NCI-H146 (cell line): ENCODE measurements at regions not wholly inside any gene's neighbourhood (a gene's known extent, or its start where the extent isn't known, plus 50 kb on each side); places are given as distances from the start of the nearest gene placed in this dataset.
"Not testable (repeated sequence)": the region's sequence is repeated elsewhere in the genome, so short reads cannot be mapped to it uniquely, and the experiment has no call there.

Experiments used
- DNase-seq: peaks from one replicate; lab custom pipeline; 2025; lab: John Stamatoyannopoulos, UW

GRCh38 chr20:22529150-22530019 is 55.0 kb downstream of the FOXA2 start:
- peak; percentile 57 for DNase-seq

DNA sequence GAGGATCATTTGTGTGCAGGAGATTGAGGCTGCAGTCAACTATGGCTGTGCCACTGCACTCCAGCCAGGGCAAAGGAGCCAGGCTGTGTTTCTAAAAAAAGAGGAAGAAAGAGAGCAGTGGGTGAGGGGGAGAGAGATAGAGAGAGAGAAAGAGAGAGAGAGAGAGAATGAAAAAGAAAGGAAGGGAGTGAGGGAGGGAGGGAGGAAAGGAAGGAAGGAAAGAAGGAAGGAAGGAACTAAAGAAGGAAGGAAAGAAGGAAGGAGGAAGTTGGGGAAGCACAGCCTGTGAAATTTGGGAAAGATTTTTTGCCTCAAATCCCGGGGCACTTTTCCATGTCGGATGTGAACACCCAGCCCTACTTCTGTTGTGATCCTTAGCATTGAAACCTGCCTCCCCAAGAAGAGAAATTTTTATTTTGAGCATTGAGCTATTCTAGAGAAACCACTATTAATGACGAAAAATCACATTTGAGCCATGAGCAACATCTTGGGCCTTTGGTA is 57.8 kb downstream of the FOXA2 start:
- DNase-seq = no peak

DNA sequence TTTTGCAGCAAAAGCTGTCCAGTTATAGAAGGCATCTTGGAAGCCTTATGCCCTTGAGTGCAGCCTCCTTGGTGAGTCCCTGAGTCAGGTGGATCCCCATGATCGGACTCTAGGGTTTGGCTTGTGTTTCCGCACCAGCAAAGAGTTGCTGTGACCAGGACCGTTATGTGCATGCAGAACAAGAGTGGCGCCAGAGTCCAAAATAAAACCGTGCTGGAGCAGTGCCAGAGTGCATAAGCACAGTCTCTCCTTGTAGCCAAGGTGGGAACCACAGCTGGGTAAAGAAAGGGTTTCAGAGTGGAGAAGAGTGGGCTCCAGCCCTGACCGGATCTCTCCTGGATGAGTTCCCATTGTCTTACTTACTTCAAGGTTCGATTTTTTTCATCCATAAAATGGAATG is 58.6 kb downstream of the FOXA2 start:
- no peak for DNase-seq

GRCh38 chr20:22525069-22525820 is 59.1 kb downstream of the FOXA2 start:
- no peak for DNase-seq

- DNase-seq = no peak
Observed at GRCh38 chr20:22524393-22525015, 59.9 kb downstream of the FOXA2 start.

DNA sequence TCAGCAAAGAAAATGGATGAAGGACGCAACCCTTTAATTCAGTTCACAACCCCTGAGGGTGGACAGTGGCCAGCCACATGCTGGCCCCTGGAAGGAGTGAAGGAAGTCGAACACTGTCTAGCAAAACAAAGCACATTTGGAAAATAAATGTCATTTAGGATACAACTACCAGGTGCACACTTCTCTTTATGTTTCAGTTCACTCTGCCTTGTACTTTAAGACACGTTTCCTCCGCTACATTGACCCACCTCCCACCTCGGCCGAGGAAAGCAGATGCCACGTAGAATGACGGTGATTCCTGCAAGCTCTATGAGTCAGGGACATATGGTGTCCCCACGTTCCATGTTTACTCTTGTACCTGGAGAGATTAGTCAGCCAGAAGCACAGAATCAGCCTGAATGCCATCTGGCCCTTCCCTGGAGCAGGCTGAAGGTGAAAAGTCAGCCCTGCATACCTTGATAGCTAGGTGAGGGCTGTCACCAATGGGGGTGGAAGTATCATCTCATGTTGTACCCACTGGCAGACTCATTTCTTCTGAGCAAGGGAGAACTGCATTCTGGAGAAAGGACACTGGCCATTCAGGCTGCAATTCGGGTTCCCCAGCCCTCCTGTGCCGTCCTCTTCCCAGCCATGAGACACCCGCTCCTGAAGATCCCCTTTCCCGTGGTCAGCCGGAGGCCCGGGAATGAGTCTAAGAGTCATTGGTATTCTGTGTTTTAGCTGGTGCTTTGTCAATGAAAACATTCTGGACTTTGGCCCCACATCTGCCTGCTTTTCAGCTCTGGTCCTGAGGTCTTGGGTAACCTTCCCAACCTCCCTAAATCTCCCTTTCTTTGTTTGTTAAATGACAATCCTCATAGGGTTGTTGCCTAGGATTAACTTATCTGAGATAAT is 60.6 kb downstream of the FOXA2 start:
- DNase-seq = peak; percentile 73

DNA sequence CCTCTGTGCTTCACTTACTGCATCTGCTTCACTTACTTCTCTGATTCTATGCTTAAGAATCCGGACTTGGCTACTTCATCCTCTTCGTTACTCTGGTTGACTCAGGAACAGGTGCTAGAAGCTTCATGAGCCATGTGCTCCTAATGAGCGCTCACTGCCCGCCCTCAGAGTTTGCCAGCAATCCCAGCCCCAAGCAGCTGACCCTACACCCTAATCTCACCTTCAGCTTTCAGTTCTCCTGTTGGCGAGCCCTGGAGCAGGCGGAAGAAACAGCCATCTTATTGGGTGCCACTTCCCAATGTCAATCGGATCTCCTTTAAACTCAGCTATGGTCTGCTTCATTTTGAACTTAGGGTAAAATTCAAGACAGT is 61.3 kb downstream of the FOXA2 start:
- DNase-seq = no peak

DNA sequence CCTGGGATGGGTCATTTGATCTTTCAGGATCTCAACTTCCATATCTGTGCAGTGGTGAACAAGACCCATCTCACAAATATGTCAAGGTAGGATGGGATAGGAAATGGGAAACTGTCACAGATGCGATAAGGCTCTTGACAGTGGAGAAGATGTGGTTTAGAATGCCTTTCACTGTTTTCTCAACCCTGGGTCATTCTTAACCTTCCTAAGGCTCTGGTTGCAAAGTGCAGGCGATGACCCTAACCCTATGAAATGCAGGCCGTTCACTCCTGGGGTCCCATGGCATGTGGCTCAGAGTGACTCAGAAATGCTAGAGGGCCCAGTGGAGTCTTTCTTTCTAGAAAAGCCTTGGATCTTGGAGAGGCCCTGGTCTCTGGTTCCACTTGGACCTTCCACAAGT is 61.7 kb downstream of the FOXA2 start:
- DNase-seq = no peak

DNA sequence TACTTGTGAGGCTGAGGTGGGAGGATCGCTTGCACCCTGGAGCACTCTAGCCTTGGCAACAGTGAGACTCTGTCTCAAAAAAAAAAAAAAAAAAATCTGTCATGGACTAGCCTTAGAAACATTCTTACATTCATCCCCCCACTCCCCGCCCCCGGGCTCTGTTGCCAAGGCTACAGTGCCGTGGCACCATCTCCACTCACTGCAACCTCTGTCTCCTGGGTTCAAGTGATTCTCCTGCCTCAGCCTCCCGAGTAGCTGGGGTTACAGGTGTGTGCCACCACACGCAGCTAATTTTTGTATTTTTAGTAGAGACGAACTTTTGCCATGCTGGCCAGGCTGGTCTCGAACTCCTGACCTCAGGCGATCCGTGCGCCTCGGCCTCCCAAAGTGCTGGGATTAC is 62.4 kb downstream of the FOXA2 start:
- not testable (repeated sequence) for DNase-seq

- no peak for DNase-seq
Observed at GRCh38 chr20:22520381-22520780, 64.0 kb downstream of the FOXA2 start.

GRCh38 chr20:22515264-22515663 is 69.1 kb downstream of the FOXA2 start:
- DNase-seq = peak; percentile 85

DNA sequence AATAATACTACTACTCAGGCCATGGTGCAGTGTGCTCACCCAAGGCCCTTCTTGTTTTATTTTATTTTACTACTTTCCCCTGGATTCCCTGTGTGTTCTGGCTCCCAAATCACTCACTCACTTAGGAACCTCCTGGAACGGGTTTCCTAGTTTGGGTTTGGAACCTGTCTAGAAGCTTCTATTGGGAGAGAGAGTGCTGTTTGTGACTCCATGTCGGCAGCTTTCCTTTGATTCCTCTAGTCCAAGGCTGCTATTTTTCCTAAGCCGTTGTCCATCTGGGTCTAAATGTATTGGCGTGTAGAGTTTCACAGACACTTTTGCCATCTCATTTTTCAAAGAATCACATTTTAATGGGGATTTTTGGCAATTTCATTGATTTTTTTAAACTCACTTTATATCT is 70.8 kb downstream of the FOXA2 start:
- no peak for DNase-seq

DNA sequence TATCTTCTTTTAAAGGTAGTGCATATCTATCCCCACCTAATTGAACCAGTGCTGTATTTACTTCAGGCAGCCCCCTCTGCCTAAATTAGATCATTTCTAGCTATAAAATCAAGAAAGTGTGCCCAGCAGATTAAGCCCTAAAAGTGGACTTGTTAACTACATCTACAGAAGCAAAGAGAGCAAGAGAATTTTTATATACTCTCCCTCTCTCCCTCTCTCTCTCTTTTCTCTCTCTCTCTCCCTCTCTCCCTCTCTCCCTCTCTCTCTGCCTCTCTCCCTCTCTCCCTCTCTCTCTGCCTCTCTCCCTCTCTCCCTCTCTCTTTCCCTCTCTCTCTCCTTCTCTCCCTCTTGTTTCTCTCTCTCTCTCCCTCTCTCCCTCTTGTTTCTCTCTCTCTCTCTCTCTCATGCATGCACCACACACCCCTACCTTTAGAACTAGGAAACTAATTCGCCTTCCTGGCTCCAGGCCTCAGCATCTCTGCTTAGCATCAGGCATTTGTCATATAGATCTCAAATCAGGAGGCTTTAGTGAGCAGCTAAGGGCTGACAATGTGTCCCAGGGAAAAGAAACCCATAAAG is 71.4 kb downstream of the FOXA2 start:
- DNase-seq = peak; percentile 38

- DNase-seq = peak; percentile 99
Observed at GRCh38 chr20:22511943-22512910, 72.1 kb downstream of the FOXA2 start.

- DNase-seq = no peak
Observed at GRCh38 chr20:22509843-22510147, 74.6 kb downstream of the FOXA2 start.

DNA sequence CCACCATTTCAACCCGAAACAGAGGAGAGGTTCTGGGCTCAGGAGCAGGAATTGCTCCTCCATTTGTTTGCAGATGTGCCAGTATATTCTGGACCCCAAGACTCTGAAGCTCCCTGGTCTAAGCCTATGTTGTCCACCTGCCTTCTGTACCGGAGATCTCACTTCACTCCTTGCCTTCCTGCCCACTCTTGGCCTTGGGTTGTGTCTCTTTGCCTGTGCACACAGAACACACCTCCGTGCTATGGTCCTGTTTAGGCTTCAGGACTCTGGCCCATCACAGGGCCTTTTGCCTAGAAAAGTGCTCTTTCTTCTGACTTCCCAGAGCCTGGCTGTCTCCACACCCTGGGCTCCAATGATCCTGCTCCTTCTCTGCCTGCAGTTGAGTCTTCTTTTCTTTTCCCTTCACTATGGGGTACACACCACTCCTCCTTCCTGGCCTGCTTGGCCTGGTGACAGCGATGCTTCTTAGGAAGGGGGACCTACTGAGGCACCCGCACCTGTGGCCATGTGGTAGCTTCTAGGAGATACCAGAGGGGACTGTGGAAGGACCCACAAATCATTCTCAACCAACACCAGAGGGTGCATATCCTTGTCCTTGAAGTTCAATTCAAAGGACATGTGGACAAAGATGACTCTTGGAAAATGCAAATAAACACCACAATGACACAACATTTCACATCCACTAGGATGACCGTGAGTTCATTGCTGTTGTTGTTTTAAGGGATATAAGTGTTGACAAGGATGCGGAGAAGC is 75.1 kb downstream of the FOXA2 start:
- DNase-seq = no peak

DNA sequence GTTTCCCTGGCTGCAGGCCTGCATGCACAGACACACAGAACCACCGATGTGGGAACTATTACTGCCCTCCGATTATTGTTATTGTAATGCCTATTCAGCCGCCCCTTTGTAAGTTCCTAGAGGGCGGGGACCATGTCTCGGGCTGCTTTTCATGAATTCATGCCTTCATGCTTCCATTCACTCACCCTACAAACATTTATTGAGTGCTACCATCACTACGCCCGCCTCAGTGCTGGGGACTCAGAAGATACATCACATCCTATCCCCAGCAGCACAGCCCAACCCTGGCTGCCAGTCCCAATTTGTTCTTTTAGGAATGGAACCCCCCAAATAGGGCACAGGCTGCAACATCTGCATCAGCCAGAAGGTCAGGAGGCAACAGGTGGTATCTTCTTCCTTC is 75.9 kb downstream of the FOXA2 start:
- no peak for DNase-seq

GRCh38 chr20:22507240-22507961 is 77.0 kb downstream of the FOXA2 start:
- DNase-seq = peak; percentile 71

DNA sequence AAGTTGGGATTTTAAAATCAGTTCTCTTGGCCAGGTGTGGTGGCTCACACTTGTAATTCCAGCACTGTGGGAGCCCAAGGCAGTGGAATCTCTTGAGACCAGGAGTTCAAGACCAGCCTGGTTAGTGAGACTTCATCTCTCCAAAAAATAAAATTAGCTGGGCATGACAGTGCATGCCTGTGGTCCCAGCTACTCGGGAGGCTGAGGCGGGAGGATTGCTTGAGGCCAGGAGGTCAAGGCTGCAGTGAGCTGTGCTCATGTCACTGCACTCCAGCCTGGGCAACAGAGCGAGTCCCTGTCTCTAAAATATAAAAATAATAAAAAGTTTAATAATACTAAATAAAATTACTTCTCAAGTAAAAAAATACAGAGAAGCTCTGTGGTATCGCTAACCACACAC is 77.5 kb downstream of the FOXA2 start:
- DNase-seq = no peak
